ENCODE measurements at regions not wholly inside any gene's neighbourhood (a gene's known extent, or its start where the extent isn't known, plus 50 kb on each side); places are given as distances from the start of the nearest gene placed in this dataset.

DNA sequence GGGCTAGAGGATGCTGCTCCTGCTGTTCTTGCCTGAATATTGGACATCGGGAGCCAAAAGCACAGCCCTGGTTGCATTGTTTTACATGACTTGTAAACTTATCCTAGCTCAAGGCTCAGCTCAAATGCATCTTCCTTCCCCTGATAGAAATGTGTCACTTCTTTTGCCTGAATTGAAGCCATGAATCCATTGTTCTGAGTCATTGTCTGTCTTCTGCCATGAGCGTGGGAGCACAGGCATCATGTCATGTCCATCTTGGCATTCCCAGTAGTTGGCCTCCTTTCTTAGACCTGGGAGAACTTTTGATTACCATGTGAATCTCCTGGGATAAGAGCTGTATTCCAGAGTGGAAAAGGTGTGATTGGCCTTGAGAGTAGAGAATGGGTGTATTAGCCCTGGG is 54.1 kb upstream of the OPN4 start:
- H3K9ac ChIP-seq (ENCODE audit: low read depth in 1 of 2, low read length in 2 of 2): no peak overlapping the region
- 95% methylated on average over 2 of the region's 2 CpGs for WGBS
- no peak overlapping the region for H3K4me3 ChIP-seq (ENCODE audit: low read depth in 1 of 3, low read length in 3 of 3)
- DNase-seq (ENCODE audit: low spot score): no peak
- no peaks in the 10 kb centered on the region for H3K9me3 ChIP-seq (ENCODE audit: control insufficient read depth in 4 of 4, low read length in 3 of 4)
- H3K4me1 ChIP-seq (ENCODE audit: control insufficient read depth in 4 of 4, insufficient read depth in 4 of 4, low read length in 3 of 4): peaks cover 0 to 17% (median 9%) of the 10 kb centered on the region in 4 donors
- no peaks in the 10 kb centered on the region for H3K36me3 ChIP-seq (ENCODE audit: control insufficient read depth in 4 of 4, insufficient read depth in 3 of 4, low read depth in 1 of 4, low read length in 3 of 4)
- H3K27ac ChIP-seq (ENCODE audit: low read depth in 1 of 2, low read length in 2 of 2): no peak overlapping the region
- H3K27me3 ChIP-seq (ENCODE audit: control insufficient read depth in 4 of 4, insufficient read depth in 4 of 4, low read length in 3 of 4): no peaks in the 10 kb centered on the region
- TF ChIP-seq HNF4G (IDR thresholded peaks at IDR 0.05) (no peak), FOXA1 (IDR thresholded peaks at IDR 0.05) (no peak), GABPA (IDR thresholded peaks at IDR 0.05 in 1 of 2, conservative IDR thresholded peaks at IDR 0.05 in 1 of 2) (no peak), YY1 (IDR thresholded peaks at IDR 0.05) (no peak), RAD21 (IDR thresholded peaks at IDR 0.05) (no peak), JUND (IDR thresholded peaks at IDR 0.05) (no peak), EGR1 (IDR thresholded peaks at IDR 0.05; ENCODE audit: low read depth in 2 of 2) (no peak), SP1 (IDR thresholded peaks at IDR 0.05) (no peak), FOXA2 (IDR thresholded peaks at IDR 0.05) (no peak), TAF1 (conservative IDR thresholded peaks at IDR 0.05) (no peak)
- TF ChIP-seq, protein P1, sequence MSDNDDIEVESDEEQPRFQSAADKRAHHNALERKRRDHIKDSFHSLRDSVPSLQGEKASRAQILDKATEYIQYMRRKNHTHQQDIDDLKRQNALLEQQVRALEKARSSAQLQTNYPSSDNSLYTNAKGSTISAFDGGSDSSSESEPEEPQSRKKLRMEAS (IDR thresholded peaks at IDR 0.05): no peak
- TF ChIP-seq, protein P2, sequence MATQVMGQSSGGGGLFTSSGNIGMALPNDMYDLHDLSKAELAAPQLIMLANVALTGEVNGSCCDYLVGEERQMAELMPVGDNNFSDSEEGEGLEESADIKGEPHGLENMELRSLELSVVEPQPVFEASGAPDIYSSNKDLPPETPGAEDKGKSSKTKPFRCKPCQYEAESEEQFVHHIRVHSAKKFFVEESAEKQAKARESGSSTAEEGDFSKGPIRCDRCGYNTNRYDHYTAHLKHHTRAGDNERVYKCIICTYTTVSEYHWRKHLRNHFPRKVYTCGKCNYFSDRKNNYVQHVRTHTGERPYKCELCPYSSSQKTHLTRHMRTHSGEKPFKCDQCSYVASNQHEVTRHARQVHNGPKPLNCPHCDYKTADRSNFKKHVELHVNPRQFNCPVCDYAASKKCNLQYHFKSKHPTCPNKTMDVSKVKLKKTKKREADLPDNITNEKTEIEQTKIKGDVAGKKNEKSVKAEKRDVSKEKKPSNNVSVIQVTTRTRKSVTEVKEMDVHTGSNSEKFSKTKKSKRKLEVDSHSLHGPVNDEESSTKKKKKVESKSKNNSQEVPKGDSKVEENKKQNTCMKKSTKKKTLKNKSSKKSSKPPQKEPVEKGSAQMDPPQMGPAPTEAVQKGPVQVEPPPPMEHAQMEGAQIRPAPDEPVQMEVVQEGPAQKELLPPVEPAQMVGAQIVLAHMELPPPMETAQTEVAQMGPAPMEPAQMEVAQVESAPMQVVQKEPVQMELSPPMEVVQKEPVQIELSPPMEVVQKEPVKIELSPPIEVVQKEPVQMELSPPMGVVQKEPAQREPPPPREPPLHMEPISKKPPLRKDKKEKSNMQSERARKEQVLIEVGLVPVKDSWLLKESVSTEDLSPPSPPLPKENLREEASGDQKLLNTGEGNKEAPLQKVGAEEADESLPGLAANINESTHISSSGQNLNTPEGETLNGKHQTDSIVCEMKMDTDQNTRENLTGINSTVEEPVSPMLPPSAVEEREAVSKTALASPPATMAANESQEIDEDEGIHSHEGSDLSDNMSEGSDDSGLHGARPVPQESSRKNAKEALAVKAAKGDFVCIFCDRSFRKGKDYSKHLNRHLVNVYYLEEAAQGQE (IDR thresholded peaks at IDR 0.05): no peak
- TF ChIP-seq, protein P3, sequence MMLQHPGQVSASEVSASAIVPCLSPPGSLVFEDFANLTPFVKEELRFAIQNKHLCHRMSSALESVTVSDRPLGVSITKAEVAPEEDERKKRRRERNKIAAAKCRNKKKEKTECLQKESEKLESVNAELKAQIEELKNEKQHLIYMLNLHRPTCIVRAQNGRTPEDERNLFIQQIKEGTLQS (IDR thresholded peaks at IDR 0.05): no peak
- TF ChIP-seq, protein P4, sequence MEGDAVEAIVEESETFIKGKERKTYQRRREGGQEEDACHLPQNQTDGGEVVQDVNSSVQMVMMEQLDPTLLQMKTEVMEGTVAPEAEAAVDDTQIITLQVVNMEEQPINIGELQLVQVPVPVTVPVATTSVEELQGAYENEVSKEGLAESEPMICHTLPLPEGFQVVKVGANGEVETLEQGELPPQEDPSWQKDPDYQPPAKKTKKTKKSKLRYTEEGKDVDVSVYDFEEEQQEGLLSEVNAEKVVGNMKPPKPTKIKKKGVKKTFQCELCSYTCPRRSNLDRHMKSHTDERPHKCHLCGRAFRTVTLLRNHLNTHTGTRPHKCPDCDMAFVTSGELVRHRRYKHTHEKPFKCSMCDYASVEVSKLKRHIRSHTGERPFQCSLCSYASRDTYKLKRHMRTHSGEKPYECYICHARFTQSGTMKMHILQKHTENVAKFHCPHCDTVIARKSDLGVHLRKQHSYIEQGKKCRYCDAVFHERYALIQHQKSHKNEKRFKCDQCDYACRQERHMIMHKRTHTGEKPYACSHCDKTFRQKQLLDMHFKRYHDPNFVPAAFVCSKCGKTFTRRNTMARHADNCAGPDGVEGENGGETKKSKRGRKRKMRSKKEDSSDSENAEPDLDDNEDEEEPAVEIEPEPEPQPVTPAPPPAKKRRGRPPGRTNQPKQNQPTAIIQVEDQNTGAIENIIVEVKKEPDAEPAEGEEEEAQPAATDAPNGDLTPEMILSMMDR (IDR thresholded peaks at IDR 0.05; ENCODE audit: low read depth, low read length, missing input control): no peak

DNA sequence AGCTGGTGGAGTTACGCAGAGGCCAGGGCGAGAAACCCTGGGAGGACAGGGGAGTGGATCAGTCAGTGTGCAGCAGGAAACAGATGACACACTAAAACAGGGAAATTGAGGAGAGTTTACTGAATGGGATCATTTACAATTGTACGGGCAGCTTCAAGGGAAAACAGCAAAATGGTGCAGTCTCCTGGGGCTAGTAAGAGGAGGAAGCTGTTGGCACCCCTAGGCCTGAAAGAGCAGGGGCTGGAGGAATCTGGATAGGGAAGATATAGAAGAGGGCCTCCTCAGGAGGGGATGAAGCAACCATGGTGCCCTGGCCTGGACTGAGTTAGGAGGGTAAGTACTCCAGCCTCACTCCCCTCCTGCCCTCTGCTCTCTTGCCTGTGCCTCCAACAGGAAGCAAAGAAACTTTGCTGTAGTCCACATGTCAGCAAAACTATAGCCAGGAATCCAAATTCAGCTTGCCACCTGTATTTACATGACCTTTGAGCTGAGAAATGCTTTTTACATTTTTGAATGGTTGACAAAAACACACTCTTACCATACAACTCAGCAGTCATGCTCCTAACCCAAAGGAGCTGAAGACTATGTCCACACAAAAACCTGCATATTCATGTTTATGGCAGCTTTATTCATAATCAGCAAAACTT is 52.3 kb upstream of the OPN4 start:
- DNase-seq (ENCODE audit: low spot score): no peak
- 90% methylated on average over 3 of the region's 3 CpGs for WGBS
- no peaks in the 10 kb centered on the region for H3K36me3 ChIP-seq (ENCODE audit: control insufficient read depth in 4 of 4, insufficient read depth in 3 of 4, low read depth in 1 of 4, low read length in 3 of 4)
- TF ChIP-seq JUND (IDR thresholded peaks at IDR 0.05): no peak
- TF ChIP-seq YY1 (IDR thresholded peaks at IDR 0.05): no peak
- TF ChIP-seq RXRA (IDR thresholded peaks at IDR 0.05): peak in 1 of 2 donors; percentile 19
- TF ChIP-seq HNF4A (conservative IDR thresholded peaks at IDR 0.05): peak; percentile 64 to 79
- no peak for TF ChIP-seq FOXA1 (IDR thresholded peaks at IDR 0.05)
- TF ChIP-seq, protein P3 (IDR thresholded peaks at IDR 0.05): no peak
- no peak for TF ChIP-seq NR2F2 (IDR thresholded peaks at IDR 0.05)
- no peak for TF ChIP-seq EGR1 (IDR thresholded peaks at IDR 0.05; ENCODE audit: low read depth in 2 of 2)
- TF ChIP-seq FOXA2 (IDR thresholded peaks at IDR 0.05): no peak
- TF ChIP-seq, protein P5, sequence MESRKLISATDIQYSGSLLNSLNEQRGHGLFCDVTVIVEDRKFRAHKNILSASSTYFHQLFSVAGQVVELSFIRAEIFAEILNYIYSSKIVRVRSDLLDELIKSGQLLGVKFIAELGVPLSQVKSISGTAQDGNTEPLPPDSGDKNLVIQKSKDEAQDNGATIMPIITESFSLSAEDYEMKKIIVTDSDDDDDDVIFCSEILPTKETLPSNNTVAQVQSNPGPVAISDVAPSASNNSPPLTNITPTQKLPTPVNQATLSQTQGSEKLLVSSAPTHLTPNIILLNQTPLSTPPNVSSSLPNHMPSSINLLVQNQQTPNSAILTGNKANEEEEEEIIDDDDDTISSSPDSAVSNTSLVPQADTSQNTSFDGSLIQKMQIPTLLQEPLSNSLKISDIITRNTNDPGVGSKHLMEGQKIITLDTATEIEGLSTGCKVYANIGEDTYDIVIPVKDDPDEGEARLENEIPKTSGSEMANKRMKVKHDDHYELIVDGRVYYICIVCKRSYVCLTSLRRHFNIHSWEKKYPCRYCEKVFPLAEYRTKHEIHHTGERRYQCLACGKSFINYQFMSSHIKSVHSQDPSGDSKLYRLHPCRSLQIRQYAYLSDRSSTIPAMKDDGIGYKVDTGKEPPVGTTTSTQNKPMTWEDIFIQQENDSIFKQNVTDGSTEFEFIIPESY (IDR thresholded peaks at IDR 0.05): no peak
- TF ChIP-seq, protein P2 (IDR thresholded peaks at IDR 0.05): no peak
- no peak for TF ChIP-seq TAF1 (conservative IDR thresholded peaks at IDR 0.05)
- peak; percentile 66 for TF ChIP-seq SP1 (IDR thresholded peaks at IDR 0.05)
- TF ChIP-seq, protein P1 (IDR thresholded peaks at IDR 0.05): no peak
- peak; percentile 25 for TF ChIP-seq HNF4G (IDR thresholded peaks at IDR 0.05)

More for the DNA sequence above, 52.3 kb upstream of the OPN4 start:
- no peak overlapping the region for H3K27ac ChIP-seq (ENCODE audit: low read depth in 1 of 2, low read length in 2 of 2)
- H3K9ac ChIP-seq (ENCODE audit: low read depth in 1 of 2, low read length in 2 of 2): no peak overlapping the region
- peaks cover 0 to 17% (median 9%) of the 10 kb centered on the region in 4 donors for H3K4me1 ChIP-seq (ENCODE audit: control insufficient read depth in 4 of 4, insufficient read depth in 4 of 4, low read length in 3 of 4)
- H3K9me3 ChIP-seq (ENCODE audit: control insufficient read depth in 4 of 4, low read length in 3 of 4): no peaks in the 10 kb centered on the region
- no peaks in the 10 kb centered on the region for H3K27me3 ChIP-seq (ENCODE audit: control insufficient read depth in 4 of 4, insufficient read depth in 4 of 4, low read length in 3 of 4)
- no peak overlapping the region for H3K4me3 ChIP-seq (ENCODE audit: low read depth in 1 of 3, low read length in 3 of 3)
